GM12878 (cell line): ENCODE measurements at regions not wholly inside any gene's neighbourhood (a gene's known extent, or its start where the extent isn't known, plus 50 kb on each side); places are given as distances from the start of the nearest gene placed in this dataset.

Source experiments
- ASH2L ChIP-seq: fragments of 300-600, 200-600 bp; sonication (generic); IDR thresholded peaks from 2 replicates; pipeline ENCODE4 v1.6.1; 2017; ENCODE audit warnings: low read depth, mild to moderate bottlenecking, borderline replicate concordance
- CREM ChIP-seq: IDR thresholded peaks from 2 replicates; pipeline ENCODE4 v1.6.1; 2014; ENCODE audit warnings: antibody characterized with exemption, low read depth
- EGR1 ChIP-seq, 2 experiments: IDR thresholded peaks; 1 replicate in 1 of 2; 2 replicates in 1 of 2; pipeline ENCODE4 v1.6.1; 2011 to 2012; ENCODE audit warnings: low read depth in 2 of 2, low read length in 2 of 2, borderline replicate concordance in 1 of 2, mild to moderate bottlenecking in 1 of 2, moderate library complexity in 1 of 2
- EP300 ChIP-seq, 2 experiments: fragments of 150-350 bp in 1 of 2; IDR thresholded peaks; 2 replicates each; pipeline ENCODE4 v1.6.1; 2011 to 2012; ENCODE audit warnings: low read depth in 2 of 2, low read length in 2 of 2, borderline replicate concordance in 1 of 2, improper control_type of control experiment in 1 of 2, inconsistent platforms in 1 of 2; ENCODE audit not compliant: control insufficient read depth in 1 of 2
- HDAC2 ChIP-seq: fragments of 200-600 bp; sonication (generic); IDR thresholded peaks from 2 replicates; pipeline ENCODE4 v1.6.1; 2017
- NRF1 ChIP-seq: conservative IDR thresholded peaks from 2 replicates; pipeline ENCODE4 v1.6.1; 2011; ENCODE audit warnings: mild to moderate bottlenecking, low read depth, low read length, improper control_type of control experiment
- RCOR1 ChIP-seq: conservative IDR thresholded peaks from 2 replicates; pipeline ENCODE4 v1.6.1; 2012; ENCODE audit warnings: low read depth, low read length, improper control_type of control experiment
- TAF1 ChIP-seq: IDR thresholded peaks from 2 replicates; pipeline ENCODE4 v1.6.1; 2011; ENCODE audit warnings: mild to moderate bottlenecking, low read depth, low read length, borderline replicate concordance
- YY1 ChIP-seq: IDR thresholded peaks from 2 replicates; pipeline ENCODE4 v1.6.1; 2011; ENCODE audit warnings: low read depth, mild to moderate bottlenecking, low read length
- TF ChIP-seq, protein P1 (sequence below), 3 experiments: IDR thresholded peaks in 2 of 3; conservative IDR thresholded peaks in 1 of 3; 2 replicates each; pipeline ENCODE4 v1.5.1; 2011; ENCODE audit warnings: low read depth in 3 of 3, low read length in 3 of 3, mild to moderate bottlenecking in 3 of 3, control low read depth in 2 of 3, moderate library complexity in 2 of 3, inconsistent platforms in 1 of 3, mixed read lengths in 1 of 3; ENCODE audit not compliant: control insufficient read depth in 2 of 3, insufficient read depth in 1 of 3; ENCODE audit errors: extremely low read depth in 1 of 3
- TF ChIP-seq, protein P2 (sequence below): IDR thresholded peaks from 2 replicates; pipeline ENCODE4 v1.6.1; 2011; ENCODE audit warnings: low read depth, mild to moderate bottlenecking, low read length, moderate library complexity, borderline replicate concordance; ENCODE audit errors: extremely low read depth
- TF ChIP-seq, protein P3 (sequence below): IDR thresholded peaks from 2 replicates; pipeline ENCODE4 v1.6.1; 2012; ENCODE audit warnings: low read depth, low read length, improper control_type of control experiment

DNA sequence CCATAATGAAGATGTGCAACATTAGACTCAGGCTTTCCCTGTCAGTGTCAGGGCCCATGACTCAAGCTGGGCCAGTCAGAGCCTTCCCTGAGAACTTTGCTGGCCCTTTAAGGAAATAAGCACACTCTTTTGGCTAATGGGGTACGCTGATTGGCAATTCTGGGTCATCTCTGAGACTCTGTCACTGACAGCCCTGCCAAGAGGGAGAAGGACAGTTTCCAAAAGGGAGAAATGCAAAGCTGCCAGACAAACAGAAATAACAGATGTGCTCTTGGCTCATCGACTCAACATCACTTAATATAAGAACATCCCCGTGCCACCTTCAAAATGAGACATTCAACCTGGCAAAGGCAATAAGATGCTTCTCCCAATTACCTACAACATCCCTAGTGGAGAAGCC is 491.9 kb upstream of the PROK2 start:
- no peak for TF ChIP-seq ASH2L
- TF ChIP-seq HDAC2, result no peak
- TF ChIP-seq CREM, result no peak
- no peak for TF ChIP-seq RCOR1
- no peak for TF ChIP-seq TAF1
- TF ChIP-seq EP300 (IDR thresholded peaks at IDR 0.05; ENCODE audit: borderline replicate concordance in 1 of 2, control insufficient read depth in 1 of 2, low read depth in 2 of 2, low read length in 2 of 2), result no peak
- TF ChIP-seq, protein P1, sequence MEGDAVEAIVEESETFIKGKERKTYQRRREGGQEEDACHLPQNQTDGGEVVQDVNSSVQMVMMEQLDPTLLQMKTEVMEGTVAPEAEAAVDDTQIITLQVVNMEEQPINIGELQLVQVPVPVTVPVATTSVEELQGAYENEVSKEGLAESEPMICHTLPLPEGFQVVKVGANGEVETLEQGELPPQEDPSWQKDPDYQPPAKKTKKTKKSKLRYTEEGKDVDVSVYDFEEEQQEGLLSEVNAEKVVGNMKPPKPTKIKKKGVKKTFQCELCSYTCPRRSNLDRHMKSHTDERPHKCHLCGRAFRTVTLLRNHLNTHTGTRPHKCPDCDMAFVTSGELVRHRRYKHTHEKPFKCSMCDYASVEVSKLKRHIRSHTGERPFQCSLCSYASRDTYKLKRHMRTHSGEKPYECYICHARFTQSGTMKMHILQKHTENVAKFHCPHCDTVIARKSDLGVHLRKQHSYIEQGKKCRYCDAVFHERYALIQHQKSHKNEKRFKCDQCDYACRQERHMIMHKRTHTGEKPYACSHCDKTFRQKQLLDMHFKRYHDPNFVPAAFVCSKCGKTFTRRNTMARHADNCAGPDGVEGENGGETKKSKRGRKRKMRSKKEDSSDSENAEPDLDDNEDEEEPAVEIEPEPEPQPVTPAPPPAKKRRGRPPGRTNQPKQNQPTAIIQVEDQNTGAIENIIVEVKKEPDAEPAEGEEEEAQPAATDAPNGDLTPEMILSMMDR (IDR thresholded peaks at IDR 0.05 in 2 of 3, conservative IDR thresholded peaks at IDR 0.05 in 1 of 3; ENCODE audit: control insufficient read depth in 2 of 3, extremely low read depth in 1 of 3, insufficient read depth in 1 of 3, low read depth in 3 of 3, low read length in 3 of 3), result no peak
- TF ChIP-seq YY1, result no peak
- TF ChIP-seq, protein P2, sequence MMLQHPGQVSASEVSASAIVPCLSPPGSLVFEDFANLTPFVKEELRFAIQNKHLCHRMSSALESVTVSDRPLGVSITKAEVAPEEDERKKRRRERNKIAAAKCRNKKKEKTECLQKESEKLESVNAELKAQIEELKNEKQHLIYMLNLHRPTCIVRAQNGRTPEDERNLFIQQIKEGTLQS, result no peak
- no peak for TF ChIP-seq EGR1 (IDR thresholded peaks at IDR 0.05; ENCODE audit: borderline replicate concordance in 1 of 2, low read depth in 2 of 2, low read length in 2 of 2)
- no peak for TF ChIP-seq NRF1
- TF ChIP-seq, protein P3, sequence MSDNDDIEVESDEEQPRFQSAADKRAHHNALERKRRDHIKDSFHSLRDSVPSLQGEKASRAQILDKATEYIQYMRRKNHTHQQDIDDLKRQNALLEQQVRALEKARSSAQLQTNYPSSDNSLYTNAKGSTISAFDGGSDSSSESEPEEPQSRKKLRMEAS, result no peak
